Upper lobe of right lung (tissue), 1 donor: ENCODE measurements at regions not wholly inside any gene's neighbourhood (a gene's known extent, or its start where the extent isn't known, plus 50 kb on each side); places are given as distances from the start of the nearest gene placed in this dataset.

ENCODE experiments used
- ATAC-seq: fragments of 200-7000 bp; cut with Tn5 transposase; one replicate; pipeline ENCODE4 v1.9.1; 2020; ENCODE audit warnings: mild to moderate bottlenecking, moderate library complexity
- DNase-seq: peaks from one replicate; pipeline ENCODE4 v3.0.0-alpha.2; 2020
- H3K27ac ChIP-seq: fragments of 200-600 bp; one replicate; pipeline ENCODE4 v1.8.0; 2022
- H3K27me3 ChIP-seq: fragments of 200-600 bp; one replicate; pipeline ENCODE4 v1.8.0; 2022; ENCODE audit warnings: mild to moderate bottlenecking
- H3K36me3 ChIP-seq: fragments of 200-600 bp; one replicate; pipeline ENCODE4 v1.8.0; 2022
- H3K4me1 ChIP-seq: fragments of 200-600 bp; one replicate; pipeline ENCODE4 v1.8.0; 2022
- H3K4me3 ChIP-seq: fragments of 200-600 bp; one replicate; pipeline ENCODE4 v1.8.0; 2022; ENCODE audit warnings: mild to moderate bottlenecking
- H3K9me3 ChIP-seq: fragments of 200-600 bp; one replicate; pipeline ENCODE4 v1.8.0; 2022
- CTCF ChIP-seq: fragments of 200-600 bp; IDR thresholded peaks from one replicate; pipeline ENCODE4 v1.8.0; 2022; ENCODE audit warnings: antibody characterized with exemption
- intact Hi-C: fragments of 100-400 bp; cut with DNase I; formaldehyde crosslinking; loops from one replicate; pipeline ENCODE4 v1.11.0; 2022
- donor health status: DM: no; HTN: yes; CAD: no; lungs with severe emphysema.

GRCh38 chr2:217192366-217192765, 332.5 kb upstream of the TNP1 start:
- no peak overlapping the region for H3K4me3 ChIP-seq
- no peaks in the 10 kb centered on the region for H3K4me1 ChIP-seq
- no peak overlapping the region for H3K27ac ChIP-seq
- ATAC-seq (no peak), DNase-seq (no peak)
- no peaks in the 10 kb centered on the region for H3K36me3 ChIP-seq
- H3K27me3 ChIP-seq: no peaks in the 10 kb centered on the region
- no peak for TF ChIP-seq CTCF
- no peaks in the 10 kb centered on the region for H3K9me3 ChIP-seq
- intact Hi-C loops: no loop called here

- Histone ChIP-seq H3K36me3 (no peaks in the 10 kb centered on the region), H3K27me3 (no peaks in the 10 kb centered on the region), H3K4me1 (no peaks in the 10 kb centered on the region), H3K9me3 (no peaks in the 10 kb centered on the region), H3K4me3 (no peak overlapping the region), H3K27ac (no peak overlapping the region)
- intact Hi-C loops: no loop called here
- TF ChIP-seq CTCF: no peak
- DNase-seq: no peak
- no peak for ATAC-seq
Observed at GRCh38 chr2:217189747-217190146, 329.9 kb upstream of the TNP1 start.

- H3K9me3 ChIP-seq: no peaks in the 10 kb centered on the region
- H3K27ac ChIP-seq: no peak overlapping the region
- no peaks in the 10 kb centered on the region for H3K4me1 ChIP-seq
- DNase-seq (no peak), ATAC-seq (no peak)
- no peak overlapping the region for H3K4me3 ChIP-seq
- H3K27me3 ChIP-seq: no peaks in the 10 kb centered on the region
- intact Hi-C loops: no loop called here
- no peak for TF ChIP-seq CTCF
- H3K36me3 ChIP-seq: no peaks in the 10 kb centered on the region
Observed at GRCh38 chr2:217189131-217189530, 329.3 kb upstream of the TNP1 start.

GRCh38 chr2:217186668-217187159, 326.9 kb upstream of the TNP1 start:
- Histone ChIP-seq H3K4me1 (no peaks in the 10 kb centered on the region), H3K27me3 (no peaks in the 10 kb centered on the region), H3K4me3 (no peak overlapping the region), H3K36me3 (no peaks in the 10 kb centered on the region), H3K9me3 (no peaks in the 10 kb centered on the region), H3K27ac (no peak overlapping the region)
- no peak for TF ChIP-seq CTCF
- DNase-seq (no peak), ATAC-seq (no peak)
- intact Hi-C loops: no loop called here

GRCh38 chr2:217186152-217186551, 326.3 kb upstream of the TNP1 start:
- Histone ChIP-seq H3K4me1 (no peaks in the 10 kb centered on the region), H3K9me3 (no peaks in the 10 kb centered on the region), H3K27ac (no peak overlapping the region), H3K36me3 (no peaks in the 10 kb centered on the region), H3K27me3 (no peaks in the 10 kb centered on the region), H3K4me3 (no peak overlapping the region)
- no peak for ATAC-seq
- intact Hi-C loops: no loop called here
- DNase-seq: no peak
- TF ChIP-seq CTCF: no peak
